MCF 10A (cell line): ENCODE measurements at regions not wholly inside any gene's neighbourhood (a gene's known extent, or its start where the extent isn't known, plus 50 kb on each side); places are given as distances from the start of the nearest gene placed in this dataset.

Source experiments
- BruUV-seq: library from RNA; stranded (reverse); fragments of 400-500 nt; replicated peaks from 2 replicates; lab custom pipeline; 2021; lab: Mats Ljungman, UMichigan
- CTCF ChIA-PET: fragments of 300-600 bp; sonication (Branson Sonifier 250); formaldehyde crosslinking; extraction: SDS; loops from one replicate; lab custom pipeline; 2021; ENCODE audit warnings: antibody characterized with exemption, inconsistent platforms; lab: Yijun Ruan, JAX
- POLR2A ChIA-PET: fragments of 300-600, 350-650 bp; sonication (Branson Sonifier 250); formaldehyde crosslinking; extraction: SDS; loops from one replicate; lab custom pipeline; 2020; ENCODE audit warnings: antibody characterized with exemption, inconsistent platforms; lab: Yijun Ruan, JAX
- DNase-seq: peaks from one replicate; pipeline ENCODE4 v3.0.0-alpha.2; 2018; ENCODE audit not compliant: unreplicated experiment
- H3K27ac Mint-ChIP-seq: one replicate; pipeline ENCODE4 v1.8.0; 2022; ENCODE audit warnings: mild to moderate bottlenecking, low read depth, mixed read lengths; ENCODE audit not compliant: unreplicated experiment
- H3K27me3 Mint-ChIP-seq: one replicate; pipeline ENCODE4 v1.8.0; 2022; ENCODE audit warnings: mixed read lengths; ENCODE audit not compliant: insufficient read depth, unreplicated experiment
- H3K36me3 Mint-ChIP-seq: one replicate; pipeline ENCODE4 v1.8.0; 2022; ENCODE audit warnings: mild to moderate bottlenecking, moderate library complexity, mixed read lengths; ENCODE audit not compliant: insufficient read depth, unreplicated experiment
- H3K4me1 Mint-ChIP-seq: one replicate; pipeline ENCODE4 v1.8.0; 2022; ENCODE audit warnings: mixed read lengths; ENCODE audit not compliant: insufficient read depth, unreplicated experiment
- H3K4me3 Mint-ChIP-seq: one replicate; pipeline ENCODE4 v1.8.0; 2022; ENCODE audit warnings: mild to moderate bottlenecking, moderate library complexity, mixed read lengths; ENCODE audit not compliant: unreplicated experiment
- H3K9me3 Mint-ChIP-seq: one replicate; pipeline ENCODE4 v1.8.0; 2022; ENCODE audit warnings: mixed read lengths; ENCODE audit not compliant: unreplicated experiment
- intact Hi-C: fragments of 100-400 bp; cut with micrococcal nuclease; formaldehyde crosslinking; loops from 2 replicates; pipeline ENCODE4 v1.14.1; 2022
- TF ChIP-seq, protein P1 (sequence below): fragments of 200-600 bp; IDR thresholded peaks from one replicate; pipeline ENCODE4 v1.8.0; 2022; ENCODE audit warnings: antibody characterized with exemption, mild to moderate bottlenecking; ENCODE audit not compliant: unreplicated experiment

DNA sequence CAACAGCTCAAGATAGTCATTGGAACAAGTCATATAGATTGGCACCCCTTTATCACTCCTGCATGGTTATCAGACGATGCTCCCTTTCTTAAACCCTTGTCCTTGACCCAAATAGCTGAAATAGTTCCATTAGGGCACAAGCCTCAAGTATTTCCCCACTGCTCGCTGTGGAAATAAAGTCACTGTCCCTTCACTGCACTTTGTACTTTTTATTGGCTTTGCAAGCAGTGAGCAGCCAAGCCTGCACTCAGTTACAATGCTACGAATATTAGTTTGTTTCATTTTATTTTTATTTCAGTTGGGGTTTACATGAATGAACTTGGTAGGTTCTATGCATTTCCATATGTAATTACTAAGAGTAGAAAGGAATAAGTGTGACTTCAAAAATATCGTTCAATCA, 1176.4 kb downstream of the BRINP3 start:
- no peaks in the 10 kb centered on the region for H3K36me3 Mint-ChIP-seq
- CTCF ChIA-PET = interaction anchor here (0.7 to 1.1 kb wide), 2 partner anchors 35 to 683 kb away, joined by 3 to 4 read pairs; no protein-coding TSS in a partner anchor
- no peak for DNase-seq
- no peaks in the 10 kb centered on the region for H3K4me1 Mint-ChIP-seq
- H3K27me3 Mint-ChIP-seq = no peaks in the 10 kb centered on the region
- intact Hi-C loops = no loop called here
- H3K9me3 Mint-ChIP-seq = no peaks in the 10 kb centered on the region
- BruUV-seq = no TSS peak
- H3K4me3 Mint-ChIP-seq = no peak overlapping the region
- TF ChIP-seq, protein P1, sequence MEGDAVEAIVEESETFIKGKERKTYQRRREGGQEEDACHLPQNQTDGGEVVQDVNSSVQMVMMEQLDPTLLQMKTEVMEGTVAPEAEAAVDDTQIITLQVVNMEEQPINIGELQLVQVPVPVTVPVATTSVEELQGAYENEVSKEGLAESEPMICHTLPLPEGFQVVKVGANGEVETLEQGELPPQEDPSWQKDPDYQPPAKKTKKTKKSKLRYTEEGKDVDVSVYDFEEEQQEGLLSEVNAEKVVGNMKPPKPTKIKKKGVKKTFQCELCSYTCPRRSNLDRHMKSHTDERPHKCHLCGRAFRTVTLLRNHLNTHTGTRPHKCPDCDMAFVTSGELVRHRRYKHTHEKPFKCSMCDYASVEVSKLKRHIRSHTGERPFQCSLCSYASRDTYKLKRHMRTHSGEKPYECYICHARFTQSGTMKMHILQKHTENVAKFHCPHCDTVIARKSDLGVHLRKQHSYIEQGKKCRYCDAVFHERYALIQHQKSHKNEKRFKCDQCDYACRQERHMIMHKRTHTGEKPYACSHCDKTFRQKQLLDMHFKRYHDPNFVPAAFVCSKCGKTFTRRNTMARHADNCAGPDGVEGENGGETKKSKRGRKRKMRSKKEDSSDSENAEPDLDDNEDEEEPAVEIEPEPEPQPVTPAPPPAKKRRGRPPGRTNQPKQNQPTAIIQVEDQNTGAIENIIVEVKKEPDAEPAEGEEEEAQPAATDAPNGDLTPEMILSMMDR = no peak
- POLR2A ChIA-PET = no interaction called here
- no peak overlapping the region for H3K27ac Mint-ChIP-seq

DNA sequence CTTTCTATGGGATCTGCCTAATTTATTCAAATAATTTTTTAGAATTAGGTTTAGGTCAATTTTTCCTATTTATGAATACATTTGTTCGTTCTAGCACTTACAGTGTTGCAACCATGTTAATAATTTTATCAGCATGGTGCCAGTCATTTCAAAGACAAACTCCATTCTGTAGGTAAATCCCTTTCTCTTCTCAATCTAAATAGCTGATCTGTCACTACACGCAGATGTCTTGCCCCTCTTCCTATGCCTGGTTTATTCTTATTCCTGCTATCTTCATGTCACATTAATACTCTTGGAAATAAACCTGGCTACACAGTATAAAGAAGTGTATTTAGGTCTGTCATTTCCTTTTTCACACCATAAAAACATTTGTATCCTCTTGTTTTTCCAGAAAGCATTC, 1172.4 kb downstream of the BRINP3 start:
- no peaks in the 10 kb centered on the region for H3K9me3 Mint-ChIP-seq
- POLR2A ChIA-PET = no interaction called here
- intact Hi-C loops = no loop called here
- BruUV-seq = no TSS peak
- no peak for DNase-seq
- H3K27ac Mint-ChIP-seq = no peak overlapping the region
- no peaks in the 10 kb centered on the region for H3K36me3 Mint-ChIP-seq
- H3K27me3 Mint-ChIP-seq = no peaks in the 10 kb centered on the region
- TF ChIP-seq, protein P1 = no peak
- no peaks in the 10 kb centered on the region for H3K4me1 Mint-ChIP-seq
- CTCF ChIA-PET = interaction anchor here (0.9 to 1.0 kb wide), 2 partner anchors 32 to 1218 kb away, joined by 3 read pairs; no protein-coding TSS in a partner anchor
- H3K4me3 Mint-ChIP-seq = no peak overlapping the region

- POLR2A ChIA-PET = no interaction called here
- H3K9me3 Mint-ChIP-seq = no peaks in the 10 kb centered on the region
- H3K36me3 Mint-ChIP-seq = no peaks in the 10 kb centered on the region
- H3K27me3 Mint-ChIP-seq = no peaks in the 10 kb centered on the region
- no peak for DNase-seq
- no peak overlapping the region for H3K4me3 Mint-ChIP-seq
- no peak overlapping the region for H3K27ac Mint-ChIP-seq
- H3K4me1 Mint-ChIP-seq = no peaks in the 10 kb centered on the region
- TF ChIP-seq, protein P1 = no peak
- CTCF ChIA-PET = interaction anchor here (0.7 kb wide), 1 partner anchor 1764 kb away, joined by 3 read pairs; no protein-coding TSS in a partner anchor
- intact Hi-C loops = no loop called here
- BruUV-seq = no TSS peak
Measured at GRCh38 chr1:189311915-189312314, 1165.7 kb downstream of the BRINP3 start.

DNA sequence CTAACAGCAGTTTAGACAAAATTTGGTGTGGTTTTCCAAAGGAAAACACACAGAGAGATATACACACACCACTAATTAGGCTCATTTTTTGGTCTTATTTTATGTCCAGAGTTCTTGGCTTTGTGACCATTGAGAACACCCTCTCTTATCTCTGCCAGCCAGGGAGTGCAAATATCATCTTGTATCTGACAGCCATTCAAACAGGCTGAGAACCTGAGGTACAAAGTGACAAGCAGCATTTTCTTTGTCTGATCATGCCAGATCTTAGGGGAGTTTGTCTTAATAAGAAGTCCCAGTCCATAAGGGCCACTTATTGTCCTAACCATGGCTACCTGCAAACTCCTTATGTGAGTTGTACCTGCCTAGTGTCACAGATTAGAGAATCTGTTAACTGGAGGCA, 1165.2 kb downstream of the BRINP3 start:
- POLR2A ChIA-PET = no interaction called here
- no peaks in the 10 kb centered on the region for H3K4me1 Mint-ChIP-seq
- no peaks in the 10 kb centered on the region for H3K27me3 Mint-ChIP-seq
- H3K4me3 Mint-ChIP-seq = no peak overlapping the region
- no peak for DNase-seq
- BruUV-seq = no TSS peak
- H3K36me3 Mint-ChIP-seq = no peaks in the 10 kb centered on the region
- intact Hi-C loops = no loop called here
- no peaks in the 10 kb centered on the region for H3K9me3 Mint-ChIP-seq
- H3K27ac Mint-ChIP-seq = no peak overlapping the region
- CTCF ChIA-PET = no interaction called here
- TF ChIP-seq, protein P1 = no peak
